GM12801 (cell line): ENCODE measurements at regions not wholly inside any gene's neighbourhood (a gene's known extent, or its start where the extent isn't known, plus 50 kb on each side); places are given as distances from the start of the nearest gene placed in this dataset.

ENCODE experiments used
- TF ChIP-seq, protein P1 (sequence below): IDR thresholded peaks from one replicate; pipeline ENCODE4 v1.5.1; 2011; ENCODE audit warnings: control low read depth; ENCODE audit not compliant: insufficient read length; ENCODE audit errors: extremely low read depth

DNA sequence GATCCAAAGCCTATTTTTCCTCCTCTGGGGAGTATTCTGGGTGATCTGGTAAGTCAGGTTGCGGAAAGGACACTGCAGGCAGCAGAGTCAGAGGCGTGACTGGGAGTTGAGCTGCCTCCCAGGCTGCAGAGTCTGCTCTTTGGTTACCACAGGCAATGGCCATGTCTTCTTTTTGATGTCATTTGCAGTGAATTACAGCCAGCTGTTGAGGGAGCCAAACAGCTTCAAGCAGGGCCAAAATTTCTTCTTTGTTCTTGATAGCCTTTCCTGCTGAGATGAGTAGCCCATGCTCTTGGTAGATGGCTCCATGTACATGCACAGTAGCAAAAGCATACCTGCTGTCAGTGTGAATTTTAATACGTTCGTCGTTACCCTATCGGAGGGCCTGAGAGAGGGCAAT lies 116.6 kb upstream of the PZP start:
- TF ChIP-seq, protein P1, sequence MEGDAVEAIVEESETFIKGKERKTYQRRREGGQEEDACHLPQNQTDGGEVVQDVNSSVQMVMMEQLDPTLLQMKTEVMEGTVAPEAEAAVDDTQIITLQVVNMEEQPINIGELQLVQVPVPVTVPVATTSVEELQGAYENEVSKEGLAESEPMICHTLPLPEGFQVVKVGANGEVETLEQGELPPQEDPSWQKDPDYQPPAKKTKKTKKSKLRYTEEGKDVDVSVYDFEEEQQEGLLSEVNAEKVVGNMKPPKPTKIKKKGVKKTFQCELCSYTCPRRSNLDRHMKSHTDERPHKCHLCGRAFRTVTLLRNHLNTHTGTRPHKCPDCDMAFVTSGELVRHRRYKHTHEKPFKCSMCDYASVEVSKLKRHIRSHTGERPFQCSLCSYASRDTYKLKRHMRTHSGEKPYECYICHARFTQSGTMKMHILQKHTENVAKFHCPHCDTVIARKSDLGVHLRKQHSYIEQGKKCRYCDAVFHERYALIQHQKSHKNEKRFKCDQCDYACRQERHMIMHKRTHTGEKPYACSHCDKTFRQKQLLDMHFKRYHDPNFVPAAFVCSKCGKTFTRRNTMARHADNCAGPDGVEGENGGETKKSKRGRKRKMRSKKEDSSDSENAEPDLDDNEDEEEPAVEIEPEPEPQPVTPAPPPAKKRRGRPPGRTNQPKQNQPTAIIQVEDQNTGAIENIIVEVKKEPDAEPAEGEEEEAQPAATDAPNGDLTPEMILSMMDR: no peak

DNA sequence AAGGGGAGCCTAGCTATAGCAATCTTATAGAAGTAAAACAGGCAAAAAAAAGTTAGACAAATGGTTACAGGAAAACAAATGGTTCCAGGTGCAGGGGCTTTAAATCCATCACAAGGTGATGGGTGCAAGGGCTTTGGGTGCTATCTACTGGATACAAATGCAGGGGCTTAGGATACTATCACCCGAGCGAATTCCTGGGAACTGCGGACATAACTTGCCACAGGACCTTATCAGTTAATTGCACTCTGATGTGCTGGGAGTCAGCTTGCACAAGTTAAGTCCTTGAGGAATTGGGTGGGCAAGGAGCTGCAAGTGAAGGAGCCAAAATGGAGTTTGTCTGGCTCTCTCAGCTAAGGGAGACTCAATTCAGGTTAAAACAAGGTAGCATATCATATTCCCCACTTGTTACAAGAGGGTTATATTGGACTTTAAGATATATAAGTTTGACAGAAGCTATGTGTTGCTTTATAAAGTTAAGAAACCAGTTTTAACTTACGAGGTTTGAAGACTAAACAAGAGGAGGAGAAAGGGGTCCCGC lies 115.0 kb upstream of the PZP start:
- TF ChIP-seq, protein P1: no peak

DNA sequence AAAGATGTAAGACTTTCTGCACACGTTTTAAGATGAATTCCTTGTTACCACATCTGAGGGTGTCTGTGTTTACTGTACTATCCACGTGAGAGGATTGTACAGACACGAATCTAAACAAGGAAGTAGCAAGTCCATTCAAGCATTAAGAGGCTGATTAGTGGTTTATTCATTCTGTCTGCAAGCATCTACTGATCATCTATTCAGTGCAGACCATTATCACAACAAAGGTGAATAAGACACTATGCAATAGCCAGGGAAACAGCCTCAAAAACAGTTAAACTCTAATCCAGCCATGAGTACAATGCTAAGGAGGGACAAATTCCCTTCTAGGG lies 111.6 kb upstream of the PZP start:
- TF ChIP-seq, protein P1: no peak

DNA sequence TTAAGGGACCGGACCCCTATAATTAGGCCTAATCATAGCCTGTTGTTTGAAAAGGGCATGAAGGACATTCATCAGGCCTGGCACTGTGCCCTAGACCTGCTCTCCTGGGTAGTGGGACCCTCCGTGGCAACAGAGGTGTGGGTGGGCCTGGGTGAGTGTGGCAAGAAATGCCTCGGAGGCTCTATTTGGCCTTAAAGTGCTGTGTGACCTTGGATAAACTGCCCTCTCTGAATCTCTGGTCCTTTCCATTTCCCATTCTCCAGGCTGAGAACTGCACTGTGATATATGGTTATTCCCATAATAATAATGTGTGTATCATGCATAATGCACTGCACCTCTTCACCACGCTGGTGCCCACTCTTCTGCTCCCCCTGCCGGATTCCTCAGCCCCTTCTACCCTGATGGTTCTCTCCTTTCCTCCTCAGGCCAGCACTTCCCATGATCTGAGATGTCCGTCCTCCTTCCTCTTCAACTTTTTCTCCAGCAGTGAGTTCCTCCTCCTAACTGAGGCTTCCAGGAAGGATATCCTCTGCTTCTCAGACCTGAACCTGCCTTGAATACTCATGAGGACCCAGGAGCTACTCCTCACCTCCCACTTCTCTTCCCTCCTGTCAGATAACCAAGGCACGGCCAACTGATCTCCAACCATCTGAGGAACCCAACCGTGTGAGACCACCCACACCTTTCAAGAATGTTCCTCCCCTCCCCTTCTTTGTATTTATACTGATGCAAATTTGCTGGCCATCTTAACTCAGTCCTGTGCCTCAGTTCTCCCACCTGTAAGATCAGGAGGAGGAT lies 111.0 kb upstream of the PZP start:
- TF ChIP-seq, protein P1: no peak

DNA sequence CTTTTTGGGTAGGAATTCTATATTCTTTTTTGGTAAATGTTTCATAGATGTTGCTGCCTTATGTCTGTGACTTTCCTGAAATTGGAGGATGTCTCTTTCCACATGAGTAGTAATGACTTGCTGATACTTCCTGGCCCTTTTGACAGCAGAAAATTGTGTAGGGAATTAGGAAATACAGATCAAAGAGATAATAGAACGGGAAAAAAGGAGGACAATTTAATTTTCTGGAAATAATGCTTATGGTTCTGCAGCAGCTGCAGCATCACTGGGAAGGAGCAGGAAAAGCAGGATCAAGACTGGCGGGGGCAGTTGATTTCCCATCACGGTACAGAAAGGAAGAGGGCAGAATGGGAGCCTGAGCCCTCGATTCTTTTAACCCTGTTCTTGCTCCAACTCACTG lies 68.8 kb upstream of the PZP start:
- TF ChIP-seq, protein P1: no peak

DNA sequence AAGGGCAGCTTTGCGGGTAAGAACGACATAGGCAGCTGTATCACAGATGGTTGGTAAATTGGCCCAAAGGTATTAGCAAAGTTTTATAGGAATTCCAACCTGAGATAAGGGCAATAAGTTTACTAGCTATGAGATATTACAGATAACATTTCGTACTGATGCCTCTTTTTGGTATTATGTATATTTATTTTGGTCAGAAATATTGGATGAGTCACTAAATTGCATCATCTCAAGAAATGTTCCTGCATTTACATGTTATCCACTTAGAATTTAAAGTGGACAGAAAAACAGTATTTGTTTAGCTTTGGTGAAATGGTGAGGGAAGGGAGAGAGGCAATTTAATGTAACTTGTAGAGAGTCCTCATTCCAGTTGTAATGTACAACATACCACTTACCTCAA lies 65.1 kb upstream of the PZP start:
- TF ChIP-seq, protein P1: no peak

DNA sequence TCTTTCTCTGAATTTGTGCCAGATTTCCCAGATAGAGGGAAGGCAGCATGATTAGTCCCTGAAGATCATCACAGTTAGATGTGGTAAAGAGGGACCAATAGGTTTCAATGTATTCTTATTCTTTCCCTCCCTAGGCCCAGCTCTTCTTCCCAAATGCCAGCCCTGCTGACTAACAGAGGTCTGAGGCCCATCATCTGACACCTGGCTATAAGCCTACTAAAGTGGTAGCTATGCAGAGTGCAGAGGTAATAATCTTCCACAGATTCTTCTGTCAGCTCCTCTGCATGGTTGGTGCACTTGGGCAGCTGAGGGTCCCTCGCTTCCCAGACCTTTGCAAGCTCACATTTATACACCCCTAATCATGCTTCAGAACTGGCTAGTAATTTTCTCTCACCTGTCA lies 63.7 kb upstream of the PZP start:
- TF ChIP-seq, protein P1: no peak
